ENCODE measurements at regions not wholly inside any gene's neighbourhood (a gene's known extent, or its start where the extent isn't known, plus 50 kb on each side); places are given as distances from the start of the nearest gene placed in this dataset.

DNA sequence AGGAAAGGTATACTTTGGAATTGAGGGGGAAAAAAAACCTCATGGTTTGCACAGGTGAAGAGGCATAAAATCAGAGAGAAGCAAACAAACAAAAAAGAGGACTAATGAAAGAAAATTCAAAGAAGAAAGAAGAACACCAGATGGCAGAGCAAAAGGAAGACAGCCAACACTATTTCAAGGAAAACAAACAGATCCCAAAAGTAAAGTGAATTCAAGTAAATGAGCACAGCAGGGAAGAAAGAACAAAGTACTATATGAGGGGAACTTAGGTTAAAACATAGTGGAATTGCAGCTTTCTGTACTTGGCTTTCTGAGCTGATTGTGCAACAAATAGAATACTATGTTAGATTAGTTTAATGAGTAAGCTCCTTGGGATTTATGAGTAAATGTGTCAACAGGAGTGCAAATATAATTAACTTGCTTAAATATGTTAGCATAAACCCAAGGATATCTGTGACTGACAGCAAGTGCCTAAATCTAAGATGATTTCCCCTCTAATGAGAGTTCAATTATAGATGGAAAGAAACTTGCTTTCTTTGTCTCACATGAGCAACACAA is 404.6 kb upstream of the CNTN5 start:
- TF ChIP-seq, protein P1, sequence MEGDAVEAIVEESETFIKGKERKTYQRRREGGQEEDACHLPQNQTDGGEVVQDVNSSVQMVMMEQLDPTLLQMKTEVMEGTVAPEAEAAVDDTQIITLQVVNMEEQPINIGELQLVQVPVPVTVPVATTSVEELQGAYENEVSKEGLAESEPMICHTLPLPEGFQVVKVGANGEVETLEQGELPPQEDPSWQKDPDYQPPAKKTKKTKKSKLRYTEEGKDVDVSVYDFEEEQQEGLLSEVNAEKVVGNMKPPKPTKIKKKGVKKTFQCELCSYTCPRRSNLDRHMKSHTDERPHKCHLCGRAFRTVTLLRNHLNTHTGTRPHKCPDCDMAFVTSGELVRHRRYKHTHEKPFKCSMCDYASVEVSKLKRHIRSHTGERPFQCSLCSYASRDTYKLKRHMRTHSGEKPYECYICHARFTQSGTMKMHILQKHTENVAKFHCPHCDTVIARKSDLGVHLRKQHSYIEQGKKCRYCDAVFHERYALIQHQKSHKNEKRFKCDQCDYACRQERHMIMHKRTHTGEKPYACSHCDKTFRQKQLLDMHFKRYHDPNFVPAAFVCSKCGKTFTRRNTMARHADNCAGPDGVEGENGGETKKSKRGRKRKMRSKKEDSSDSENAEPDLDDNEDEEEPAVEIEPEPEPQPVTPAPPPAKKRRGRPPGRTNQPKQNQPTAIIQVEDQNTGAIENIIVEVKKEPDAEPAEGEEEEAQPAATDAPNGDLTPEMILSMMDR (IDR thresholded peaks at IDR 0.05) = no peak
- no peak for TF ChIP-seq POLR2A (IDR thresholded peaks at IDR 0.05)

All from Peyer's patch (tissue), 4 donors.